Fibroblast of mammary gland (primary cell): ENCODE measurements at regions not wholly inside any gene's neighbourhood (a gene's known extent, or its start where the extent isn't known, plus 50 kb on each side); places are given as distances from the start of the nearest gene placed in this dataset.

ENCODE experiments used
- DNase-seq: peaks from one replicate; pipeline ENCODE4 v3.0.0-alpha.2; 2010; ENCODE audit warnings: low read depth
- H3K4me3 ChIP-seq: 2 replicates; pipeline ENCODE4 v1.5.1; 2011; ENCODE audit warnings: low read depth, mild to moderate bottlenecking, low read length, moderate library complexity; ENCODE audit not compliant: control insufficient read depth
- TF ChIP-seq, protein P1 (sequence below): conservative IDR thresholded peaks from 2 replicates; pipeline ENCODE4 v1.5.1; 2011; ENCODE audit warnings: low read depth, low read length, inconsistent platforms; ENCODE audit not compliant: control insufficient read depth, insufficient read depth

DNA sequence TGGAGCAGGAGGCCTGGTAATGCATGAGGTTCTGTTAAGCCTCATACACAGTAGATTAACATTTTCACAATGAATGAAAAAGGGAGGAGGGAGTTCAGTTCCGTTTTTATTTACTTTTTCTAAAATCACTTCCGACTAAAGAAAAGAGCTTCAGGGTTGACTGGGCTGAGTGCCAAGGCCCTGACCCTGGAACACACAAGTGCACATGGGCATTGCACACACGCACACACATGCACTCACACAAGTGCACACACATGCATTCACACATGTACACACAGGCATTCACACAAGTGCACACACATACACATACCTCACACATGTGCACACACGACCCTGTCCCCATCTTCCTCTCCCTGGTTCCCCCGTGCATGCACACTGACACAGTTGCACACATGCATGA lies 303.3 kb downstream of the BRD1 start:
- no peak overlapping the region for H3K4me3 ChIP-seq
- DNase-seq: no peak
- TF ChIP-seq, protein P1, sequence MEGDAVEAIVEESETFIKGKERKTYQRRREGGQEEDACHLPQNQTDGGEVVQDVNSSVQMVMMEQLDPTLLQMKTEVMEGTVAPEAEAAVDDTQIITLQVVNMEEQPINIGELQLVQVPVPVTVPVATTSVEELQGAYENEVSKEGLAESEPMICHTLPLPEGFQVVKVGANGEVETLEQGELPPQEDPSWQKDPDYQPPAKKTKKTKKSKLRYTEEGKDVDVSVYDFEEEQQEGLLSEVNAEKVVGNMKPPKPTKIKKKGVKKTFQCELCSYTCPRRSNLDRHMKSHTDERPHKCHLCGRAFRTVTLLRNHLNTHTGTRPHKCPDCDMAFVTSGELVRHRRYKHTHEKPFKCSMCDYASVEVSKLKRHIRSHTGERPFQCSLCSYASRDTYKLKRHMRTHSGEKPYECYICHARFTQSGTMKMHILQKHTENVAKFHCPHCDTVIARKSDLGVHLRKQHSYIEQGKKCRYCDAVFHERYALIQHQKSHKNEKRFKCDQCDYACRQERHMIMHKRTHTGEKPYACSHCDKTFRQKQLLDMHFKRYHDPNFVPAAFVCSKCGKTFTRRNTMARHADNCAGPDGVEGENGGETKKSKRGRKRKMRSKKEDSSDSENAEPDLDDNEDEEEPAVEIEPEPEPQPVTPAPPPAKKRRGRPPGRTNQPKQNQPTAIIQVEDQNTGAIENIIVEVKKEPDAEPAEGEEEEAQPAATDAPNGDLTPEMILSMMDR: no peak

DNA sequence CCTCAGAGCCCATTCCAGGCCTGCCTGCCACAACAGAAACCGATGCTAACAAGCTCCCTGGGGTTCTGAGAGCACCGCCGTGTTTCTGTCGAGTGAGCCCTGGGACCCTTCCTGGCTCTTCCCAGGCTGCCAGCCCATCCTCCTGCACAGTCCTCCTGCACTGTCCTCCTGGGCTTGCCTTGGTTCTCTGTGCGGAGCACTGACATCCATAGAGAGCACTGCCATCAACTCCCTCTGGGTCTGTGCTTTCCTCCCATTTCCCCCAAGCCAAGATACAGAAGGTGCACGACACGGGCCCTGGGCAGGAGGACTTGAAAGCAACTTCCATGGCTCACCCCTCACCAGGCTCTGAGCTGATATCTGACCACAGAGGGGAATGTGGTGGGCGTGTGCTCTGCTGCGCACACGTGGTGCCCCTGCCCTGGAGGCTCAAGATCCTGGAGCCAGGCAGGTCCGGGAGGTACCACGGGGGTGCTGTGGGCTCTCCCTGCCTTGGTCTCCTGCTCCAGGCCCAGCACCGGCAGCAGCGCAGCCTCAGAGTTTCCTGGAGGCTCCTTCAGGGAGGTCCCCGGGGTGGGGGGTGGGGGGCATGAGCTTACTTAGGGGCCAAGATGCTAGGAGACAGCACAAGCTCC lies 304.2 kb downstream of the BRD1 start:
- H3K4me3 ChIP-seq: no peak overlapping the region
- TF ChIP-seq, protein P1: no peak
- DNase-seq: no peak

DNA sequence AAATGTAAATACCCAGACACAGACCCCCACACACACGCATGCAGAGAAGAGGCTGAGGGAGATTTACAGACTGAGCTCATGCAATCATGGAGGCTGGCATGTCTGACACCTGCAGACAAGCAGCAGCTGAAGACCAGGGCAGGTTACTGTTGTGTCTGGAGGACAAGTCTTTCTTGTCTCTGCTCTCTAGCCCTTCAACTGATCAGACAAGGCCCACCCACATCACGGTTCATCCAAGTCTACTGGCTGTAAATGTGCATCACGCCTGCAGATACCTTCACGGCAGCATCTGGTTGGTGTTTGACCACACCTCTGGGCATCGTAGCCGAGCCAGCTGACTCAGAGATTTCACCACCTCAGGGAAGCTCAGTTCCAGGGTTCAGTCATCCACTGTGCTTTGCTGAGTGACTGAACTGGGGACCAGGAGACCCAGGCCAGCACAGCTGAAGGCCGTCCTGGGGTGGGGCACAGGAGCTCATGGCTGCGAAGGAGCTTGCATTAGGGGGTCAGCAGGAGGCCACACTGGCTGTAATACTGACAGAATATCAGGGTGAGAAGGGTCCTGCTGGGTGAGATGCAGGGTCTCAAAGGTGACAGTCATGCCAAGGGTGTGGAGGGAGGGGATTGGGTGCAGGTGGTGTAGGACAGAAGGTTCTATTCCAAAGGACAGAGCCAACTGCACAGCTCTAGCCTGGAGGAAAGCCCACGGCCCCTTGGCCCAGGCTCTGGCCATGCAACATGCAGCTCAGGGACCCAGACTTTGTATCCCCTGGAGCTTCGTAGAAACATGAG lies 304.9 kb downstream of the BRD1 start:
- no peak overlapping the region for H3K4me3 ChIP-seq

DNA sequence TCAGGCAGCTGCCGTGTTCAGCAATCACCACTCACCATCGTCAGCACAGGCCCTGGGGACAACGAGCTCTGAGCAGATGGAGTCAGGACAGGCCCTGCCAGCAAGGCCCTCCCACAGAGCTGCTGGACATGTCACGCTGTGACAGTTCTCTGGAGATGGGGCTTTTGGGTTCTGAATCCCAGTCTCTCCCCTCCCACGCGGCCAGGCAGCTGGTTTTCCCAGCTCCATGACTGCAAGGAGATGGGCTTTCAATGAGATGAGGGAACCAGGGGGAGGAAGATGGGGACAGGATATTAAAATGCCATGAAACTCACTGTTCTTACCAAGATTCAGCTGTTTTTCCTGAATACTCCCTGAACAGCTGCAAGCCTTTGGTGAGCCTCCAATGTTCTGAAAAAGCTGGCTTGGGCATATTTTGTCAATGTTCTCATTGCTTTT lies 305.9 kb downstream of the BRD1 start:
- no peak for DNase-seq
- TF ChIP-seq, protein P1: no peak
- no peak overlapping the region for H3K4me3 ChIP-seq

More for the DNA sequence above, 304.9 kb downstream of the BRD1 start:
- TF ChIP-seq, protein P1: no peak
- no peak for DNase-seq

DNA sequence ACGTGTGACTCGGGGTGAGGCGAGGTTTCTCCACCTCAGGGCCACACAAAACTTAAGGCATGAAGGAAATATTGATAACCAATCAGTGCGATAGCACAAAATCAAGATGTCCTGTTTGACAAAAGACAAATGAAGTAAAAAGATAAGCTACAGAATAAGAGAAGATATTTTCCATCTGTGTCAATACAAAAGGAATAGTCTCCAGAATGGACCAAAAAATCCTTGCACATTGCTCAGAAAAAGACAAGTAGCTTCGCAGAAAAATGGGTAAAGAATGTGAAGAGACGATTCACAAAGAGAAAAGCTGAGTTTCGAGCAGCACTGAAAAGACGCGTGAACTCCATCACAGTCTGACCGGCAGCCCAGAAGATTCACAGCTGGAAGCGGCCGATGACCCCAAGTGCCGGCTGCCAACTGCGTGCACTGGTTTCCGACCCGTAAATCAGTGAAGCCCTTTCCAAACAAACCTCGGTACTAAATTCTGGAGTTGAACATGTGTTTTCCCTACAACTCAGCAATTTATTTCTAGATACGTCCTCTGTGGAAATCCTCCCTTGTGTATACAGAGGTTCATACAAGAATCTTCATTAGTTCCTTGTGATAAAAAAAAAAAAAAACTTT lies 308.4 kb downstream of the BRD1 start:
- DNase-seq: no peak

DNA sequence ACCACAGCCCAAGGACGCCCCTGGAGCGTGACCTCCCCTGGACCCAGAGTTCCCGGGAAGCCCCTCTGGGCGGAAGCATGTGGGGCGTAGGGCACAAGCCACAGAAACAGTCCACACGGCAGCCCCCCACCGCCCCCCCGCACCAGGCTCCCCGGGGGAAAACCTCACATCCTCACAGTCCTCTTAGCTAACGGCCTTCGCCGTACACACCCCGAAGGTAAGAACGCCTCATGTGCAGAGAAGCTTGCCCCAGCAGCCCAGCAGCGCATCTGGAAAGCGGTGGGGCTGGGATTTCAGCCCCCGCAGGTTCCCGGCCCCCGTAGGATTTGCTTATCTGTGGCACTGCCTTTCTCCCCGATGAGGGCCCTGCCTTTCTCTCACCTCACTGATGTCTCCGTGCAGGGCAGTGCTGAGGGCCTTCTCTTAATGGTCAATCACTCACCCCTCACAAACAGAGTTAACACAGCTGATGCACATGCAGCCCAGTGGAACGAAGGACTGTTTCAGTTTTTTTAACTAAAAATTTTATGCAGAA lies 309.2 kb downstream of the BRD1 start:
- no peak overlapping the region for H3K4me3 ChIP-seq
- TF ChIP-seq, protein P1: no peak
- no peak for DNase-seq

More for the DNA sequence above, 308.4 kb downstream of the BRD1 start:
- H3K4me3 ChIP-seq: no peak overlapping the region
- TF ChIP-seq, protein P1: no peak
